NCI-H446 treated with DMSO at 0.1 percent for 48 hours (cell line): ENCODE measurements at regions not wholly inside any gene's neighbourhood (a gene's known extent, or its start where the extent isn't known, plus 50 kb on each side); places are given as distances from the start of the nearest gene placed in this dataset.

ENCODE experiments used
- DNase-seq: peaks from one replicate; lab custom pipeline; 2025; lab: John Stamatoyannopoulos, UW

DNA sequence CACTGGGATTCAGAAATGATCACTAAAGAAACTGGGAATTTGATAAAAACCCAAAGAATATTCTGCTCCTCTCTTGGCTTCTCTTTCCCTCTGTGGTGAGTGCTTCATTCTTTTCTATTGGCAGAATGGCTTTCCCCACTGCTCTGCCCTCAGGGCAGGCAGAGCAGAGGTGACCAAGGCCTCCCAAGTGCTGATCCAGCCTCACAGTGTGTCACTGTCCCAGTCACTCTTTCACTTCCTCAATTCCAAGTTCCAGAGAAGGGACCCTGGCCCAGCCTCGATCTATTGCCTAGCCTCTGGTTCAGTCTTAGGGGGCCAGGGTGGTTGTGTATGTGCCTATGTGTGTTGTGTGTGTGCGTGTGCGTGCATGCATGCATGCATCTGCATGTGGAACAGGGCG lies 180.6 kb upstream of the TMTC4 start:
- no peak for DNase-seq

- DNase-seq = no peak
These were observed 179.4 kb upstream of the TMTC4 start for GRCh38 chr13:100854006-100854405.

DNA sequence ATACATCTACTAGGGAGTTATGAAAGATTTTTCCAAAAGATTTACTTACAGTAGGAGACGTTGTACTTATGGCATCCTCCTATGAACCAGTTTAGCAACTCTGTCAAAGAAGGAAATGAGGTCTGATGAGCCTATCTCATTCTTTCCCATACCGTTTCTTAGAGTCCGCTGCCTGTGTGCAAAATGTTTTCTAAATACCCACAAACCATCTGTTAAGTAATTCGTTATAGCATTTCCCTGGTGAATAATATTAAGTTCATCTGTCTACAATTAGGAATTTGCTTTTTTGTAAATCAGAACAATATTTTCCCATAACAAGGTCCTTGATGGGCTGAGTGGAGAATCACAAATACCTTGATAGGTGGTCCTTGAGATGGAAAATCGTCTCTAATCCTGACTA lies 178.8 kb upstream of the TMTC4 start:
- no peak for DNase-seq

- DNase-seq = no peak
These were observed 177.6 kb upstream of the TMTC4 start for GRCh38 chr13:100852146-100852545.

DNA sequence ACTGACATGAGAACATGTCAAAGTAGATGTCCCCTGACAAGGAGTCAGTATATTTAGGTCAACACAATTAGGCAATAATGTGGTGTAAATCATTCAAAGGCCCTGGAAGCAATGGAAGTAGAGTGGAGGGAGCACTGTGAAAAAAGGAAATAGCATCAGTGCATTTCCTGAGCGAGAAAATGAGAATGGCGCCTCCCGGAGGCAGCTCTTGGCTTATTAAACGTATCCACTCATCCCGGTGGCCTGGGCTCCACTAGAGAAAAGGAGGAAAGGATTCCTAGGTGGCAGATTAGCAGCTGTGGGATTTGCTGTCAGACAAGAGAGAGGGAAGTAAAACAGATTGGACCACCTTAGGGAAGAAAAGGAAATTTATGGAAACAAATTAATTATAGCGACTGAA lies 173.7 kb upstream of the TMTC4 start:
- DNase-seq = no peak

GRCh38 chr13:100845128-100845757 lies 170.6 kb upstream of the TMTC4 start:
- no peak for DNase-seq

GRCh38 chr13:100842136-100842535 lies 167.5 kb upstream of the TMTC4 start:
- DNase-seq = no peak

DNA sequence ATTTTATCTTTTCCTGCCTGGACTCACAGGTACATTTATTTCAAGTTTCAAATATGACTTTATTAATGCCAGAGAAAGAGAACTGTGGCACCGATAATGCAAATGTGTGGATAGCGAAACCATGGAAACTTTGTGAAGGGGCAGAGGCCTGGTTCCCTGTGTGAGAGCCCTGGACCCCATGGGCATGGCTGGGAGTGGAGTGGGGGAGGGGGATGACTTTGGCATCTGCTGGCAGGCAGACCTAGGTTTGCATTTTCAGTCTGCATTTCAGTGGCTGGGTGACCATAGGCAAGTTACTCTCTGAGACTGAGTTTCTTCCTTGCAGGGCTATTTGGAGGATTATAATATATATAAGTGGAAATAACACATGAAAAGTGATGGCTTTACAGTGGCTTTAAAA lies 163.8 kb upstream of the TMTC4 start:
- no peak for DNase-seq

GRCh38 chr13:100837631-100838030 lies 163.0 kb upstream of the TMTC4 start:
- peak; percentile 34 for DNase-seq

DNA sequence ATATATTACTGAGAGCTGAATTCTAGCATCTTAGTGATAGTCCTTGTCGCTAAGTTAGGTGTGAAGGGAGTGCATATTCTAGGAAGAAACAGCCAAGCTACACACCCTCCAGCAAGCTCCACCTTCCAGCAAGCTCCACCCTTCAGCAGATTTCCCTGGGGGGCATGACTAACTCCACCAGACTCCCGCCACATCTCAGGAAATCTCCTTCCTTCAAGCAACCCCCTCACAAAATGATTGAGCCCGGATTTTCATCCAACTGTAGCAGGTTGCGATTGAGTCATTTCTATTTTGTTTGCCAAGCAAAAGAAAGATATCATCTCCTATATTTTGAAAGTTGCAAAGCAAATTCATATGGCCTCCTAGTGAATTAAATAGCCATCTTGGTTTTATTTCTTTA lies 162.1 kb upstream of the TMTC4 start:
- DNase-seq = peak; percentile 71

DNA sequence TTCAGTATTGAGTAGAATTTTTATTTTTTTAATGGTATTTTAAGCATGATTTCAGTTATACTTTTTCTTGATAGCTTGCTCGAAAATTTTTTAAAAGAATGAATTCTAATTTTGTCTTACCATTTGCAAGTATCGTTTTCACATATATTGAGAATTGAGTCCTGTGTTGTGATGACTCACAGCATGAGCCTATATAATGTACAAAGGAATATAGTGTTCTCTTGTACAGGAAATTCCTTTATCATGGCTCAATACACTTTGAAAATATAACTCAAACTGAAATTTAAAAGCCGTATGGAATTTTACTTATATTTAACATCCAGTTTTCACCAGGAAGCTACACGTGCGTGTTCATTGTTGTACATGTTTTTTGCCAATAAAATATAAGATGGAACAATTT lies 161.1 kb upstream of the TMTC4 start:
- DNase-seq = no peak

DNA sequence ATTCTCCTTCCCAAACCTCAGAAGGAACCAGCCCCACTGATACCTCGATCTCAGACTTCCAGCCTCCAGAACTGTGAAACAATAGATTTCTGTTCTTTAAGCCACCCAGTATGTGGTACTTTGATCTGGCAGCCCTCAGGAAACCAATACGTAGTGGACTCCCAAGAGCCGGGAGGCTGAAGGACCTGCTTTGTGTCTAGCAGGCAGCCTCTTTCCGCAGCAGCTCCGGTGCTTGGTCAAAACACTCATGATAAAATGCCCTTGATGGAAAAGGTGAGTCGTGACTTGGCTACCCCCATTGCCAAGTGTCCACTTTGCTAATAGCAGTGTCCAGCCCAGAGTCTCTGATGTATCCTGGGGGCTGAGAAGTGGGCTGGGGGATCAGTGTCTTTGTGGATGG lies 158.8 kb upstream of the TMTC4 start:
- no peak for DNase-seq

DNA sequence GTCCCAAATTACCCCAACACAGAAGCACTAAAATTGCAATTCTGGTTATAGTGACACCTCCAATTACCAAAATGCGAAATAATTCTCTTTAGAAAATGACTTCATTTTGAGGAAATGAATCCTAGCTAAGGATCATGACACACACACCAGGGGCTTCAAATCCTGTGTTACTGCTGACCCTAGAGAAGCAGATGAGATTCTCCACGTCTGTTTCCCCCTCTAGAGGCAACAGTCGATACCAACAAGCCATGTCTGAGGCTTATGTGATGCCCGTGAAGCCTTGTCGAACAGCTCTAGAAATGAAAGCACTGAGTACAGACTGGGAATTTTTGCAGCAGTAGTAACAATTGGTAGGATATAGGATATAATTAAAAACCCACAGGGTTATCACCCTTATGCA lies 153.6 kb upstream of the TMTC4 start:
- peak; percentile 49 for DNase-seq

GRCh38 chr13:100827489-100828176 lies 153.0 kb upstream of the TMTC4 start:
- DNase-seq = peak; percentile 49

DNA sequence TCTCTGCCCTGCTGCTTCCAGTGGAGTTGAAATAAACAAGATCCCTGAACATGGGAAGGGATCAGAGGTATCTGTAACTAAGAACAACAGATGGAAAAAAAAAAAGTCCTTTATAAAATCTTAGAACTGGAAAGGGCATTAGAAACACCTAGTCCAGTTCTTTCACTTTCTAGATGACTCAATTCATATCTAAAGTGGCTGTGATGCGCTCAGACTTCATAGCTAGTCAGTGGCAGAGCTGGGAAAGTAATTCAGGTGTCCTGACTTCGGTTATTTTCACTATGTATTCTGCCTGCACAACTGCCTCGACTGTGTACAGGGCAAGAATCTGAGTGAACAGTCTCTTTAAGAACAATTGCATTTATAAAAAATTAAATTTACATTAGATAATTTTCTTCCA lies 151.8 kb upstream of the TMTC4 start:
- no peak for DNase-seq

- no peak for DNase-seq
These were observed 151.0 kb upstream of the TMTC4 start for GRCh38 chr13:100825557-100825956.

DNA sequence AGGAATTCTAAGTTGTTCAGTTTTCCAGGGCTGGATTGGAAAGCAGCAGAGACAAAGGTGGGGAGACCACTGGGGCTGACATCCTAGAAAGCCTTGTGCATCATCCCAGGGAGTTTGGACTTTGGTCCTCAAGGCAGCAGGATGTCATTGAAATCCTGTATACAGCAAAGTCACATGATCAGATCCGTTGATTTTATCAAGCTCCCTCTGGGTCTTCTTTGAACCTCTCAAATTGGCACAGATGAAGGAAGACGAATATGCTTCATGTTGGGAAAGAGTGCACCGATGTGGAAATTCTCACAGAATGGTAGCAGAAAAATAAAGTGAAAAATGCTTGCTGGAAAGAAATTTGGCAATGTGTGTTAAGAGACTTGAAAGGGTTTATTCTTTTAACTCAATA lies 149.8 kb upstream of the TMTC4 start:
- DNase-seq = peak; percentile 50

GRCh38 chr13:100823448-100823847 lies 148.9 kb upstream of the TMTC4 start:
- no peak for DNase-seq

- no peak for DNase-seq
These were observed 148.4 kb upstream of the TMTC4 start for GRCh38 chr13:100822871-100823443.

- DNase-seq = peak; percentile 78
These were observed 144.1 kb upstream of the TMTC4 start for GRCh38 chr13:100818711-100819110.

DNA sequence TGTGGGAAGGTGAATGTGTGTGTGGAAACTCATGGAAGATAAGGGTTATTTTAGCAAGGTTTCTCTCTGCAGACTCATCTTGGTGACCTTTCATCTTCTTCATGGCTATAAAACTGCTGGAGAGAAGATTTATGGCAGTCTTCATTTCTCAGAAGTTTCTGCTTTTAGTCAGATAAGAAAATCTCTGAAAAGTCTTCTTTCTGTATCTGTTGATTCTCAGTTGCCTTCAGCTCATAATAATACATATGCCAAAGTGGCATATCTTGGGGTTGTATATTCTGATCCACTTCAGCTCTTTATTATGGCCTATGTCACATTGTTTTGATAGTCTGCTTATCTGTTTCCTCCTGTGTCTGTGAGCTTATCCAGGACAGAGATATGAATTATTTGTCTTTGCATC lies 143.3 kb upstream of the TMTC4 start:
- no peak for DNase-seq

GRCh38 chr13:100815476-100816046 lies 141.0 kb upstream of the TMTC4 start:
- no peak for DNase-seq

DNA sequence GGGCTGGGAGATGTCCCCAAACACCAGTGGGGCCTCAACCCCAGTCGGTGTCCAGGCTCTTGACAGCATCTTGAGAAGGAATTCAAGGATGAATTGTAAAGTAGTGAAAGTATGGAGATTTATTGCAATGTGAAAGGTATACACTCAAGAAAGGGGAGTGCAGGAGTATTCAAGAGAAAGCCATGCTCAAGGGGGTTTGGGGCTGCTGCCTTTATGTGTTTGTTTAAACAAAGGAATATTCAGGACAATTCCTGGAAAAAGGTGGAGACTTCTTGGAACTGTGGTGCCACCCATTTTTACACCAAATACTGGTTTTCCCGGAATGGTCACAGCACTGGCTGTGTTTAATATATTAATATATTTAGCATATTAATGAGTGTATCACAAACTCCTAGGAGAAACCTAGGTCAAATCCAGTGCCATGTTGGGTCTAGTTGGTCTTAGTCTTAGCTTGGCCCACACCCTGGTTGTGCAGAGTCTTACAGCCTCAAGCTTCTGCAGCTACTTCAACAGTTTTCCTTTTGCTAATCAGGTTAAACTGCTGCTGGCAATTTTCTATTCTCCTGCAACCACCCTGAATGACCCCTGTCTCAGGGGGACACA lies 138.5 kb upstream of the TMTC4 start:
- DNase-seq = no peak
